ENCODE measurements at regions not wholly inside any gene's neighbourhood (a gene's known extent, or its start where the extent isn't known, plus 50 kb on each side); places are given as distances from the start of the nearest gene placed in this dataset.

GRCh38 chr17:427327-427726, 74.7 kb upstream of the RPH3AL start (continued):
- TF ChIP-seq PHF8 (conservative IDR thresholded peaks at IDR 0.05; ENCODE audit: low read depth, low read length) (no peak), SP1 (IDR thresholded peaks at IDR 0.05; ENCODE audit: low read depth, low read length) (no peak)

Data from H1 (cell line).